Mesendoderm (in vitro differentiated cells): ENCODE measurements at regions not wholly inside any gene's neighbourhood (a gene's known extent, or its start where the extent isn't known, plus 50 kb on each side); places are given as distances from the start of the nearest gene placed in this dataset.

Source experiments
- DNase-seq: peaks from one replicate; pipeline ENCODE4 v3.0.0; 2013
- H2AK5ac ChIP-seq: 2 replicates; pipeline ENCODE4 v1.6.1; 2013; ENCODE audit warnings: low read length, inconsistent platforms
- H2BK120ac ChIP-seq: 2 replicates; pipeline ENCODE4 v1.6.1; 2013; ENCODE audit warnings: low read depth, mild to moderate bottlenecking, low read length, moderate library complexity, mixed read lengths
- H2BK15ac ChIP-seq: replicated peaks from 2 replicates; pipeline ENCODE4 v1.6.1; 2013; ENCODE audit warnings: low read depth, mild to moderate bottlenecking, moderate library complexity
- H2BK5ac ChIP-seq: 2 replicates; pipeline ENCODE4 v1.6.1; 2013; ENCODE audit warnings: low read length, inconsistent platforms
- H3K18ac ChIP-seq: 2 replicates; pipeline ENCODE4 v1.6.1; 2013; ENCODE audit warnings: mild to moderate bottlenecking, low read length, mixed read lengths
- H3K23ac ChIP-seq: one replicate; pipeline ENCODE4 v1.6.1; 2013; ENCODE audit warnings: low read length
- H3K27ac ChIP-seq: 2 replicates; pipeline ENCODE4 v1.5.1; 2013; ENCODE audit warnings: low read depth, mild to moderate bottlenecking, inconsistent platforms, low read length, moderate library complexity
- H3K27me3 ChIP-seq: 2 replicates; pipeline ENCODE4 v1.6.1; 2013; ENCODE audit warnings: low read length, control low read depth, mild to moderate bottlenecking, inconsistent platforms; ENCODE audit not compliant: insufficient read depth, poor library complexity
- H3K36me3 ChIP-seq: 2 replicates; pipeline ENCODE4 v1.6.1; 2013; ENCODE audit warnings: low read length, inconsistent platforms; ENCODE audit not compliant: control insufficient read depth, insufficient read depth
- H3K4ac ChIP-seq: one replicate; pipeline ENCODE4 v1.6.1; 2013; ENCODE audit warnings: low read depth, mild to moderate bottlenecking, low read length, moderate library complexity
- H3K4me1 ChIP-seq: 2 replicates; pipeline ENCODE4 v1.6.1; 2013; ENCODE audit warnings: low read depth, low read length, inconsistent platforms; ENCODE audit not compliant: control insufficient read depth
- H3K4me2 ChIP-seq: 2 replicates; pipeline ENCODE4 v1.6.1; 2013; ENCODE audit warnings: low read length
- H3K4me3 ChIP-seq: 2 replicates; pipeline ENCODE4 v1.5.1; 2013; ENCODE audit warnings: mild to moderate bottlenecking, low read length
- H3K56ac ChIP-seq: one replicate; pipeline ENCODE4 v1.6.1; 2013; ENCODE audit warnings: low read length
- H3K79me1 ChIP-seq: 2 replicates; pipeline ENCODE4 v1.6.1; 2013; ENCODE audit warnings: low read length, inconsistent platforms
- H3K79me2 ChIP-seq: 2 replicates; pipeline ENCODE4 v1.6.1; 2013; ENCODE audit warnings: mild to moderate bottlenecking, low read length; ENCODE audit not compliant: control insufficient read depth, insufficient read depth
- H3K9ac ChIP-seq: 2 replicates; pipeline ENCODE4 v1.6.1; 2013; ENCODE audit warnings: low read length, inconsistent platforms
- H4K5ac ChIP-seq: one replicate; pipeline ENCODE4 v1.6.1; 2013; ENCODE audit warnings: low read length
- H4K8ac ChIP-seq: one replicate; pipeline ENCODE4 v1.6.1; 2013; ENCODE audit warnings: low read depth, mild to moderate bottlenecking, control low read depth, low read length, moderate library complexity
- WGBS: extraction: QIAGEN DNeasy Blood & Tissue Kit; methylation state at CpG from one replicate; pipeline ENCODE4 v1.1.7; 2013; ENCODE audit warnings: low lambda C conversion rate, missing lambda C conversion rate; ENCODE audit not compliant: insufficient coverage; ENCODE audit errors: extremely low coverage; 5-methylcytosine and 5-hydroxymethylcytosine counted together

- no peak overlapping the region for H2BK120ac ChIP-seq
- H3K23ac ChIP-seq, result no peak overlapping the region
- H3K56ac ChIP-seq, result no peak overlapping the region
- H3K4me2 ChIP-seq, result no peak overlapping the region
- no peak overlapping the region for H2AK5ac ChIP-seq
- H4K8ac ChIP-seq, result no peak overlapping the region
- no peak overlapping the region for H3K9ac ChIP-seq
- no peak overlapping the region for H3K27ac ChIP-seq
- H3K79me2 ChIP-seq, result no peaks in the 10 kb centered on the region
- H3K79me1 ChIP-seq, result no peaks in the 10 kb centered on the region
- no peaks in the 10 kb centered on the region for H3K4me1 ChIP-seq
- no peak overlapping the region for H3K4me3 ChIP-seq
- no peaks in the 10 kb centered on the region for H3K36me3 ChIP-seq
- no peak overlapping the region for H4K5ac ChIP-seq
- H3K27me3 ChIP-seq, result no peaks in the 10 kb centered on the region
- no peak overlapping the region for H3K18ac ChIP-seq
- H2BK15ac ChIP-seq, result no peak overlapping the region
- no peak overlapping the region for H3K4ac ChIP-seq
- no peak overlapping the region for H2BK5ac ChIP-seq
- WGBS, result no CpG with 5 or more reads among the region's 2 CpGs
- no peak for DNase-seq
These were observed 87.2 kb downstream of the SCGB2B2 start for GRCh38 chr19:34589730-34590129.

GRCh38 chr19:34588846-34589245 is 88.1 kb downstream of the SCGB2B2 start:
- H4K5ac ChIP-seq, result no peak overlapping the region
- no peak overlapping the region for H3K4me2 ChIP-seq
- H3K4me3 ChIP-seq, result no peak overlapping the region
- H3K27me3 ChIP-seq, result no peaks in the 10 kb centered on the region
- H2BK15ac ChIP-seq, result no peak overlapping the region
- WGBS, result no CpG with 5 or more reads among the region's 2 CpGs
- no peak overlapping the region for H4K8ac ChIP-seq
- no peak overlapping the region for H2BK5ac ChIP-seq
- H3K27ac ChIP-seq, result no peak overlapping the region
- DNase-seq, result no peak
- H3K36me3 ChIP-seq, result no peaks in the 10 kb centered on the region
- no peak overlapping the region for H3K4ac ChIP-seq
- H2AK5ac ChIP-seq, result no peak overlapping the region
- no peaks in the 10 kb centered on the region for H3K4me1 ChIP-seq
- no peak overlapping the region for H3K9ac ChIP-seq
- no peaks in the 10 kb centered on the region for H3K79me2 ChIP-seq
- no peaks in the 10 kb centered on the region for H3K79me1 ChIP-seq
- H2BK120ac ChIP-seq, result no peak overlapping the region
- no peak overlapping the region for H3K23ac ChIP-seq
- no peak overlapping the region for H3K56ac ChIP-seq
- no peak overlapping the region for H3K18ac ChIP-seq

GRCh38 chr19:34588249-34588648 is 88.7 kb downstream of the SCGB2B2 start:
- H3K4me2 ChIP-seq, result no peak overlapping the region
- no peak overlapping the region for H2BK15ac ChIP-seq
- no peak overlapping the region for H3K4me3 ChIP-seq
- no peak overlapping the region for H4K5ac ChIP-seq
- H2BK5ac ChIP-seq, result no peak overlapping the region
- no peaks in the 10 kb centered on the region for H3K27me3 ChIP-seq
- no peaks in the 10 kb centered on the region for H3K4me1 ChIP-seq
- H4K8ac ChIP-seq, result no peak overlapping the region
- H3K18ac ChIP-seq, result no peak overlapping the region
- no peaks in the 10 kb centered on the region for H3K36me3 ChIP-seq
- no peak overlapping the region for H2BK120ac ChIP-seq
- H3K56ac ChIP-seq, result no peak overlapping the region
- H3K27ac ChIP-seq, result no peak overlapping the region
- H3K23ac ChIP-seq, result no peak overlapping the region
- H3K4ac ChIP-seq, result no peak overlapping the region
- H2AK5ac ChIP-seq, result no peak overlapping the region
- no peaks in the 10 kb centered on the region for H3K79me1 ChIP-seq
- DNase-seq, result no peak
- H3K9ac ChIP-seq, result no peak overlapping the region
- H3K79me2 ChIP-seq, result no peaks in the 10 kb centered on the region
- no CpG with 5 or more reads among the region's 8 CpGs for WGBS

GRCh38 chr19:34580408-34580807 is 96.6 kb downstream of the SCGB2B2 start:
- H2BK120ac ChIP-seq, result no peak overlapping the region
- no peak overlapping the region for H2BK5ac ChIP-seq
- H3K4me1 ChIP-seq, result no peaks in the 10 kb centered on the region
- H3K36me3 ChIP-seq, result no peaks in the 10 kb centered on the region
- WGBS, result 100% methylated on average over 1 of the region's 8 CpGs
- H3K79me1 ChIP-seq, result no peaks in the 10 kb centered on the region
- H4K8ac ChIP-seq, result no peak overlapping the region
- no peak overlapping the region for H4K5ac ChIP-seq
- H3K23ac ChIP-seq, result no peak overlapping the region
- H3K9ac ChIP-seq, result no peak overlapping the region
- H2BK15ac ChIP-seq, result no peak overlapping the region
- no peak overlapping the region for H2AK5ac ChIP-seq
- DNase-seq, result no peak
- H3K18ac ChIP-seq, result no peak overlapping the region
- no peak overlapping the region for H3K56ac ChIP-seq
- no peak overlapping the region for H3K27ac ChIP-seq
- H3K27me3 ChIP-seq, result no peaks in the 10 kb centered on the region
- no peaks in the 10 kb centered on the region for H3K79me2 ChIP-seq
- H3K4ac ChIP-seq, result no peak overlapping the region
- no peak overlapping the region for H3K4me3 ChIP-seq
- H3K4me2 ChIP-seq, result no peak overlapping the region

- H3K56ac ChIP-seq, result no peak overlapping the region
- H3K27me3 ChIP-seq, result no peaks in the 10 kb centered on the region
- no peaks in the 10 kb centered on the region for H3K79me1 ChIP-seq
- H4K8ac ChIP-seq, result no peak overlapping the region
- DNase-seq, result no peak
- H2AK5ac ChIP-seq, result no peak overlapping the region
- no CpG with 5 or more reads among the region's 4 CpGs for WGBS
- no peak overlapping the region for H2BK15ac ChIP-seq
- no peaks in the 10 kb centered on the region for H3K4me1 ChIP-seq
- H2BK120ac ChIP-seq, result no peak overlapping the region
- no peak overlapping the region for H2BK5ac ChIP-seq
- no peak overlapping the region for H3K4me3 ChIP-seq
- H3K4ac ChIP-seq, result no peak overlapping the region
- H3K27ac ChIP-seq, result no peak overlapping the region
- H4K5ac ChIP-seq, result no peak overlapping the region
- no peak overlapping the region for H3K9ac ChIP-seq
- H3K23ac ChIP-seq, result no peak overlapping the region
- no peaks in the 10 kb centered on the region for H3K36me3 ChIP-seq
- H3K4me2 ChIP-seq, result no peak overlapping the region
- H3K18ac ChIP-seq, result no peak overlapping the region
- no peaks in the 10 kb centered on the region for H3K79me2 ChIP-seq
These were observed 97.0 kb downstream of the SCGB2B2 start for GRCh38 chr19:34580055-34580336.

GRCh38 chr19:34579281-34580054 is 97.5 kb downstream of the SCGB2B2 start:
- H4K5ac ChIP-seq, result no peak overlapping the region
- H3K79me1 ChIP-seq, result no peaks in the 10 kb centered on the region
- no peak overlapping the region for H2BK120ac ChIP-seq
- H3K79me2 ChIP-seq, result no peaks in the 10 kb centered on the region
- H3K56ac ChIP-seq, result no peak overlapping the region
- DNase-seq, result no peak
- H4K8ac ChIP-seq, result no peak overlapping the region
- WGBS, result no CpG with 5 or more reads among the region's 14 CpGs
- no peak overlapping the region for H3K4me2 ChIP-seq
- no peak overlapping the region for H3K4me3 ChIP-seq
- no peak overlapping the region for H3K4ac ChIP-seq
- H2BK5ac ChIP-seq, result no peak overlapping the region
- H3K27ac ChIP-seq, result no peak overlapping the region
- no peaks in the 10 kb centered on the region for H3K27me3 ChIP-seq
- H3K23ac ChIP-seq, result no peak overlapping the region
- no peak overlapping the region for H2AK5ac ChIP-seq
- H3K9ac ChIP-seq, result no peak overlapping the region
- H3K36me3 ChIP-seq, result no peaks in the 10 kb centered on the region
- no peak overlapping the region for H3K18ac ChIP-seq
- H3K4me1 ChIP-seq, result no peaks in the 10 kb centered on the region
- H2BK15ac ChIP-seq, result no peak overlapping the region
